Esophagus muscularis mucosa (tissue), 4 donors: ENCODE measurements at regions not wholly inside any gene's neighbourhood (a gene's known extent, or its start where the extent isn't known, plus 50 kb on each side); places are given as distances from the start of the nearest gene placed in this dataset.
"Not testable (repeated sequence)": the region's sequence is repeated elsewhere in the genome, so short reads cannot be mapped to it uniquely, and the experiment has no call there.

Experiments
- EP300 ChIP-seq: sonication (generic); formaldehyde crosslinking; IDR thresholded peaks from one replicate; pipeline ENCODE4 v1.6.1; 2017; ENCODE audit warnings: antibody characterized with exemption
- POLR2A ChIP-seq: fragments of 450-650 bp; IDR thresholded peaks from one replicate; pipeline ENCODE4 v1.6.1; 2017; ENCODE audit warnings: antibody characterized with exemption, moderate library complexity, mild to moderate bottlenecking, low read depth
- TF ChIP-seq, protein P1 (sequence below), 3 experiments: fragments of 200-600 bp in 2 of 3; fragments of 450-650 bp in 1 of 3; sonication (generic) in 2 of 3; IDR thresholded peaks; one replicate each; pipeline ENCODE4 v1.5.1; 2017 to 2019; ENCODE audit warnings: antibody characterized with exemption in 3 of 3, mild to moderate bottlenecking in 2 of 3, moderate library complexity in 1 of 3

DNA sequence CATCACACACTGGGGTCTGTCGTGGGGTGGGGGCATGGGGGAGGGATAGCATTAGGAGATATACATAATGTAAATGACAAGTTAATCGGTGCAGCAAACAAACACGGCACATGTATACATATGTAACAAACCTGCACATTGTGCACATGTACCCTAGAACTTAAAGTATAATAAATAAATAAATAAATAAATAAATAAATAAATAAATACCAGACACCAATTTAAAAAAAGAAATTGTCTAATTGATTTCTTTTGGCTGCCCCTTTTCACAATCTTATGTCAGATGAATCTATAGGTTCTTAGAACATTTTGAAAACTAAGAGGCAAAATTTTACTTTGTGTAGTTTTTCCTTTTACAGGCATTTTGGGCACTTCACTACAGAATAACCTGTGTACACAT lies 74.4 kb upstream of the SMIM15 start:
- TF ChIP-seq EP300, POLR2A: not testable (repeated sequence)
- TF ChIP-seq, protein P1, sequence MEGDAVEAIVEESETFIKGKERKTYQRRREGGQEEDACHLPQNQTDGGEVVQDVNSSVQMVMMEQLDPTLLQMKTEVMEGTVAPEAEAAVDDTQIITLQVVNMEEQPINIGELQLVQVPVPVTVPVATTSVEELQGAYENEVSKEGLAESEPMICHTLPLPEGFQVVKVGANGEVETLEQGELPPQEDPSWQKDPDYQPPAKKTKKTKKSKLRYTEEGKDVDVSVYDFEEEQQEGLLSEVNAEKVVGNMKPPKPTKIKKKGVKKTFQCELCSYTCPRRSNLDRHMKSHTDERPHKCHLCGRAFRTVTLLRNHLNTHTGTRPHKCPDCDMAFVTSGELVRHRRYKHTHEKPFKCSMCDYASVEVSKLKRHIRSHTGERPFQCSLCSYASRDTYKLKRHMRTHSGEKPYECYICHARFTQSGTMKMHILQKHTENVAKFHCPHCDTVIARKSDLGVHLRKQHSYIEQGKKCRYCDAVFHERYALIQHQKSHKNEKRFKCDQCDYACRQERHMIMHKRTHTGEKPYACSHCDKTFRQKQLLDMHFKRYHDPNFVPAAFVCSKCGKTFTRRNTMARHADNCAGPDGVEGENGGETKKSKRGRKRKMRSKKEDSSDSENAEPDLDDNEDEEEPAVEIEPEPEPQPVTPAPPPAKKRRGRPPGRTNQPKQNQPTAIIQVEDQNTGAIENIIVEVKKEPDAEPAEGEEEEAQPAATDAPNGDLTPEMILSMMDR (IDR thresholded peaks at IDR 0.05), result not testable (repeated sequence)
